ENCODE measurements at regions not wholly inside any gene's neighbourhood (a gene's known extent, or its start where the extent isn't known, plus 50 kb on each side); places are given as distances from the start of the nearest gene placed in this dataset.

- 0 out of 2 replicates have a peak, but pooled peaks have one; percentile 21 for TF ChIP-seq ZBTB40 (IDR thresholded peaks at IDR 0.05)
- no peak for TF ChIP-seq ZBTB40 (CRISPR knock-in tag; IDR thresholded peaks at IDR 0.05)
- TF ChIP-seq KDM2B (CRISPR knock-in tag; IDR thresholded peaks at IDR 0.05): no peak
- no peak for TF ChIP-seq ZSCAN32 (CRISPR knock-in tag; IDR thresholded peaks at IDR 0.05)
- TF ChIP-seq ZNF740 (CRISPR knock-in tag; IDR thresholded peaks at IDR 0.05): no peak
- TF ChIP-seq ZNF740 (tag; IDR thresholded peaks at IDR 0.05): no peak
- no peak for TF ChIP-seq BRD9 (IDR thresholded peaks at IDR 0.05; ENCODE audit: low read depth, partially characterized antibody)
- TF ChIP-seq GABPA (tag; conservative IDR thresholded peaks at IDR 0.05; ENCODE audit: low read depth): peak; percentile 56
- TF ChIP-seq CAMTA2 (CRISPR knock-in tag; conservative IDR thresholded peaks at IDR 0.05): no peak
Observed at GRCh38 chr5:173717959-173718358, 101.5 kb upstream of the BOD1 start (continued).

Measured in K562 (cell line).